GM19397 (cell line): ENCODE measurements at regions not wholly inside any gene's neighbourhood (a gene's known extent, or its start where the extent isn't known, plus 50 kb on each side); places are given as distances from the start of the nearest gene placed in this dataset.

Experiments used
- ATAC-seq: cut with Tn5 transposase; IDR thresholded peaks from one replicate; pipeline ENCODE4 v1.9.1; 2021; ENCODE audit warnings: mild to moderate bottlenecking, moderate library complexity; ENCODE audit not compliant: unreplicated experiment

- no peak for ATAC-seq
These were observed 328.3 kb upstream of the MPDZ start for GRCh38 chr9:13607481-13608441.

- no peak for ATAC-seq
These were observed 327.1 kb upstream of the MPDZ start for GRCh38 chr9:13606586-13606985.

- no peak for ATAC-seq
These were observed 324.4 kb upstream of the MPDZ start for GRCh38 chr9:13603921-13604320.

- ATAC-seq = no peak
These were observed 319.2 kb upstream of the MPDZ start for GRCh38 chr9:13598738-13599137.

- ATAC-seq = no peak
These were observed 317.9 kb upstream of the MPDZ start for GRCh38 chr9:13597427-13597826.

- no peak for ATAC-seq
These were observed 317.5 kb upstream of the MPDZ start for GRCh38 chr9:13597004-13597403.

- ATAC-seq = no peak
These were observed 317.0 kb upstream of the MPDZ start for GRCh38 chr9:13596383-13596970.

- no peak for ATAC-seq
These were observed 311.5 kb upstream of the MPDZ start for GRCh38 chr9:13590996-13591395.

GRCh38 chr9:13589034-13589737, 309.7 kb upstream of the MPDZ start:
- ATAC-seq = no peak

GRCh38 chr9:13588151-13589033, 308.9 kb upstream of the MPDZ start:
- ATAC-seq = no peak

GRCh38 chr9:13587571-13587970, 308.1 kb upstream of the MPDZ start:
- ATAC-seq = no peak

GRCh38 chr9:13586587-13587374, 307.3 kb upstream of the MPDZ start:
- no peak for ATAC-seq

GRCh38 chr9:13580760-13581159, 301.3 kb upstream of the MPDZ start:
- no peak for ATAC-seq

- no peak for ATAC-seq
These were observed 300.6 kb upstream of the MPDZ start for GRCh38 chr9:13580131-13580530.

GRCh38 chr9:13576101-13576500, 296.6 kb upstream of the MPDZ start:
- ATAC-seq = no peak

- ATAC-seq = no peak
These were observed 296.1 kb upstream of the MPDZ start for GRCh38 chr9:13575558-13575957.

GRCh38 chr9:13570068-13570974, 290.8 kb upstream of the MPDZ start:
- no peak for ATAC-seq

- ATAC-seq = no peak
These were observed 290.1 kb upstream of the MPDZ start for GRCh38 chr9:13569602-13570067.
